HG02763 (cell line): ENCODE measurements at regions not wholly inside any gene's neighbourhood (a gene's known extent, or its start where the extent isn't known, plus 50 kb on each side); places are given as distances from the start of the nearest gene placed in this dataset.

ENCODE experiments used
- ATAC-seq: cut with Tn5 transposase; IDR thresholded peaks from one replicate; pipeline ENCODE4 v1.9.1; 2021; ENCODE audit warnings: mild to moderate bottlenecking, moderate library complexity; ENCODE audit not compliant: unreplicated experiment

- no peak for ATAC-seq
These were observed 337.1 kb downstream of the TMEM121 start for GRCh38 chr14:105863296-105864108.

DNA sequence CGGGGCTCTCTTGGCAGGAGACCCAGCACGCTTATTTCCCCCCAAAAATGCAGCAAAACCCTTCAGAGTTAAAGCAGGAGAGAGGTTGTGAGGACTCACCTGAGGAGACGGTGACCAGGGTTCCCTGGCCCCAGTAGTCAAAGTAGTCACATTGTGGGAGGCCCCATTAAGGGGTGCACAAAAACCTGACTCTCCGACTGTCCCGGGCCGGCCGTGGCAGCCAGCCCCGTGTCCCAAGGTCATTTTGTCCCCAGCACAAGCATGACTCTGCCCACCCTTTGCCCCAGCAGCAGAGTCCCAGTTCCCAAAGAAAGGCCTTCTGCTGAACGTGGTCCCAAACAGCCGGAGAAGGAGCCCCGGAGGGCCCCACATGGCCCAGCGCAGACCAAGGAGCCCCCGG, 337.7 kb downstream of the TMEM121 start:
- no peak for ATAC-seq

- no peak for ATAC-seq
These were observed 338.4 kb downstream of the TMEM121 start for GRCh38 chr14:105864651-105865265.

- ATAC-seq, result no peak
These were observed 339.0 kb downstream of the TMEM121 start for GRCh38 chr14:105865266-105865903.

DNA sequence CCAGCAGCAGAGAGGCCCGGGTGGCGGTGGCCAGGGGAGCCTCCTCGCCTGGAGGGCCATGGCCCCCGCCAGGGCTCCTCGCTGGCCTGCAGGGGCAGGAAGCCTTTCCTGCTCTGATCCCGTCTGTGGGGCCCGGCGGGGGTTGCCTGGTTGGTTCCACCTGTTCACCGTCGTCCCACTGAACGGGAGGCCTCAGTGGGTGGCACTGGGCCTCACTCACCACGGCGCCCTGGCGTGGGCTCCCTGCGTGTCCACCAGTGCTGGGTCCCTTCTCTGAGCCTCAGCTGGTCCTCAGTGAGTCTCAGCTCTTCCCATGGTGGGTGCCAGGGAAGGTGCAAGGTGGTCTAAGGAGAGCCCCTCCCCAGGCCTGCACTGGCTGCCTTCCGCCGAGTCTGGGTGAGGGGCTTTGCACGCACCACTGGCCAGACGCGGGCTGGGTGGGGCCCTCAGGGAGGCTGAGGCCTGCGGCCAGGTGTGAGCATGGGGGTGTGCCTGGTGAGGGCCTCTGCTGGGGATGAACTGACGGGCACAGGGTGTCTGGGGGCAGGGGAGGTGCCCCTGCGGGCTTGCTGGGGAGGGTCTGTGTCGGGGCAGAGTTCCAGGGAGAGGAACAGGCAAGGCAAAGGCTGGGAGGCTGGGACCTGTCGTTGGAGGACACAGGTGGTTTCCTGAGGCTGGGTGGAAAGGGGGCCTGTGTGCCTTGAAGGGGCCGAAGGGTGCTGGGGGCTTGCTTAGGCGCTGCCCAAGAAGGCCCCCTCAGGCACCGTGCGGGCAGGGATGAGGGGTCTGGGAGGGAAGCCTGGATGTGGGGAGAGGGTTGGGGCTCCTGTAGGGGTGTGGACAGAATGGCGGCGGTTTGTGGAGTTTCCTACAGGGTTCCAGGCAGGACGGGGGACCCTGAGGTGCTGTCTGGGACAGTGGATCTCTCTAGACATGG, 339.8 kb downstream of the TMEM121 start:
- ATAC-seq, result no peak

- no peak for ATAC-seq
These were observed 340.5 kb downstream of the TMEM121 start for GRCh38 chr14:105866841-105867321.

DNA sequence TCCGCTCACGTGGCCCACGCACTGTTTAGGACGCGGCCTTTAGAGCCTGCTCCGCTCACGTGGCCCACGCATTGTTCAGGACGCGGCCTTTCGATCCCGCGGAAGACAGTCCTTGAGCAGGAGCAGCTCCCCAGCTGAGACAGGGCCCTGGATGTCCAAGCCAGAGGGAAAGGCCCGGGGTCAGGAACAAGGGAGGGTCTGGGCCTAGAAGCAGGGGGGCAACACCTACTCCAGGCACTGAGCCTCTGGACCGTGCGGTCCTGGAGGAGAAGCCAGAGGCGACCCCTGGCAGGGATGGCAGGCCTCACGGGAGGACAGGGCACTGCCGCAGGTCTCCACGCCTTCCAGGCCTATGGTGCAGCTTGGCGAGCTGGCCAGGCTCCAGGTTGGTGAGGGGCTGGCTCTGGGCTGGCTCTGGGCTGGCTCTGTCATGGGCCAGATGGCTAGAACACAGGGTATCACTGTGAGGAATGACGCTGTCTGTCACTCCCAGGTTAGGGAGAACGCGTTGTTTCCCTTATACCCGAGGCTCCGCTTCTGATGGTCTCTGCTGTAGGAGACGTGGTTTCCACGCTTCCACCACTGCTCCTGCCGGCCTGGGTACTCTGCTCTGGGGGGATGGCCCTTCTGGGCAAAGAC, 341.7 kb downstream of the TMEM121 start:
- ATAC-seq, result no peak

DNA sequence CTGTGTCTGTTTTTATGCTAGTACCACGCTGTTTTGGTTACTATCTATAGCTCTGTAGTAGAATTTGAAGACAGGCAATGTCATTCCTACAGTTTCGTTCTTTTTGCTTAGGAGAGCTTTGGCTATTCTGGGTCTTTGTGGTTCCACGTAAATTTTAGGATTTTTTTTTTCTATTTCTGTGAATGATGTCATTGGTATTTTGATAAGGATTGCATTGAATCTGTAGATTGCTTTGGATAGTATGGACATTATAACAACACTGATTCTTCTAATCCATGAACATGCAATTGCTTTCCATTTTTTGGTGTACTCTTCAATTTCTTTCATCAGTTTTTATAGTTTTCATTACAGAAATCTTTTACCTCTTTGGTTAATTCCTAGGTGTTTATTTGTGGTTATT, 345.2 kb downstream of the TMEM121 start:
- ATAC-seq, result no peak

- no peak for ATAC-seq
These were observed 347.6 kb downstream of the TMEM121 start for GRCh38 chr14:105873870-105874512.

GRCh38 chr14:105876158-105876557, 349.8 kb downstream of the TMEM121 start:
- ATAC-seq, result no peak

DNA sequence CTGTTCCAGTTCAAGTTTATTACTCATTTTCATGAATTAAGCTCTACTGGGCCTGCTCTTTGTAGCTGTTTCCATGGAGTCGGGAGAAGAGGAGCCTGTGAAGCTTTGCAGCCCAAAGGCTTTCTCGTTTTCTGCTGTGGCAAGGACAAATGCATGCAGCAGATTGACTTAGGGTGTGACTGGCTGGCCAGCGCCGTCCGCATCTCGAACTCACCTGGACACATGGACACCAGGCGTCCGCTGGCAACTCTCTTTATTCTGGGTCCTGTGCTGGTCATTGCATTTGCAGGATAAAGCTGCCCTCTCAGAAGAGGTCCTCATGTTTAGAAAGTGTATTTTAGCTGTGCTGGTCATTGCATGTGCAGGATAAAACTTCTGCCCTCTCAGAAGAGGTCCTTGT, 350.4 kb downstream of the TMEM121 start:
- no peak for ATAC-seq

DNA sequence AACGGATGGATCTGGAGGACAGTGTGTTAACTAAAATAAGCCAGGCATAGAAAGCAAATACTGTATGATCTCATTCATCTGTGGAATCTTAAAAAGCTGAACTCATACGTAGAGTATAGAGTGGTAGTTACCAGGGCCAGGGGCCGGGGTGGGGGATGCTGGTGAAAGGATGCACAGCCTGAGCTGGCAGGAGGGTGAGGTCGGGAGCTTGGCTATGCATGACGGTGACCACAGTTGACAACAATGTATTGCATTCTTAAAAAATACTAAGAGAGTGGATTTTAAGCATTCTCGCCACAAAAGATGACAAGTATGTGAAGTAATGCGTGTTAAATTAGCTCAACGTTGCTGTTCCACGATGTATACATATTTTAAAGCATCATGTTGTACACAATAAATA, 351.3 kb downstream of the TMEM121 start:
- ATAC-seq, result no peak

DNA sequence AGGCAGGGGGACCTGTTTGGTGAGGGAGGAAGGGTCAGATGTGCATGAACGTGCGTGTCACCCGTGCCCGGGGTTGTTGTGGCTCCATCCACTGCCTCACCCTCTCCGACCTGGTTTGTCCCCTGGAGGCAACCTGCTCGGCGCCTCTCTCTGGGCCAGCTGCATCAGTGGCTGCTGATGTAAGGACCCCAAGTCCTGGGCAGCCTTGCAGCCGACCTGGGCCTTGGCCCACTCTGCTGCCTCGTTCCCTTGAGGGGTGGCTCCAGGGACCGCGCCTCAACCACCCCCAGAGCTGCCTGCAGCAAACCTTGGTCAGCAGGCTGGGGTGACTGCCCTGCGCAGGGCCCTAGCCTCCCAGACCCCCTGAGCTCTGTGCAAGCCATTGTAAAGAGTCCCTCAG, 351.7 kb downstream of the TMEM121 start:
- ATAC-seq, result no peak

DNA sequence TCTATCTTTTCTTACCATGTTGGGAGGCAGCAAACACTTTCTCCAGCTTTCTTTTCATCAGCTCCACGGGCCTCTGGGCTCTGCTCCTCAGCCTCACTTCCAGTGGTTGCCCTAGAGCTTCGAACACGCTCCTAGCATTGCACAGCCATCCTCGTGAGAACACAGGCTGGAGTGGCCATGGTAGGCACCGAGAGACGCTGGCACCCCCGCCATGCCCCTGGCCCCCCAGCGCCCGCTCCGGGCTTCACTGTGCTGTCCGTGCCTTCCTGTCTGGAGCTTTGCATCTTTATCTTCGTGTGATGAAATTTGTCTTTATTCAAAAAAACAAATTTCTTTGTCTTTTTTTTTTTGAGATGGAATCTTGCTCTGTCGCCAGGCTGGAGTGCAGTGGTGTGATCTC, 352.2 kb downstream of the TMEM121 start:
- ATAC-seq, result no peak

GRCh38 chr14:105879503-105879866, 353.1 kb downstream of the TMEM121 start:
- no peak for ATAC-seq

DNA sequence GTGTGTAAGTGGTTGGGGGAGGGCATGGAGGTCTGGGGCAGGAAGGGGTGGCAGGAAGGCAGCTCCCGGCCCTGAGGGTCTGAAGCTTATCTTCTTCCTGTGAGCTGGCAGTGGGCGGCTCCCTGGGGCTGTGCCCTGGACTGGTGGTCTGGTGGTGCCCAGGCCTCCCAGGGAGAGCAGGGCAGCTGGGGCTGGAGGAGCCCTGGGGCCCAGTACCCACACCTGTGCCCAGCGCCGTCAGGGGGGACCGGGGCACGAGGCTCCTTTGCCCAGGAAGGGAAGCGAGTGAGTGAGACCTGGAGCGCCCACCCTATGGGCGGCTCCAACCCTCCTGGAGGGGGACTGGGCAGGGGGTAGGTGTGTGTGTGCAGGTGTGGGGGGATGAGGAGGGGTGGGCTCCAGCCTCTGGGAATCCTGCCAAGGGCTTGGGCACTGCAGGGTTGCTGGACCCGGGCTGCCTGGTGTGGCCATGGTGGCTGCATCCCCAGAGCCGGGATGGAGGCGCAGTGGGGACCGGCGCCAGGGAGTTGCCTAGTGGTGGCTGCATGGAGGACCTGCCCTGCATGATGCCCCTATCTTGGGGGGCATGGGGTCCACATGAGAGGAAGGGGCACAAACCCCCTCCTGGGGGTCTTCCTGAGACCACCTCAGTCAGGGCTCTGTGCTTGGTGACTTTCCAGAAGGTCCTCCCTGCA, 353.6 kb downstream of the TMEM121 start:
- ATAC-seq, result no peak

DNA sequence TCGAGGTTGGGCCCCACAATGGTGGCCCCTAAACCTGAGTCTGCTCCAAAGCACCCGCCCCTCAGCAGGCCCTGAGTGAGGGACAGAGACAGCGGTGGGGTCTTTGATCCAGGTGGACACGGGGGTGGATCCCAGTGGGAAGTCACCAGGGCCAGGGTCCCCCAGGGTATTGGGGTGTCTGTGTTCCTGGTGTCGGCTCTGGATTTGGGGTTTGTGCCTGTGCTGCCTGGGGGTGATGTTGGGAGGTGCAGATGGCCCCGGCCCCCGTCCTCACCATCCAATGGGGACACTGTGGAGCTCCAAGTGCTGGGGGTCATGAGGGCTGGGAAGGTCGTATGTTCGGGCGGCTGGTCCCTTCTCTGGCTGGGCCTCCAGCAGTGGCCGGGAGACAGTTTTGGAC, 354.2 kb downstream of the TMEM121 start:
- no peak for ATAC-seq

- no peak for ATAC-seq
These were observed 354.9 kb downstream of the TMEM121 start for GRCh38 chr14:105881021-105881930.
